ENCODE measurements at regions not wholly inside any gene's neighbourhood (a gene's known extent, or its start where the extent isn't known, plus 50 kb on each side); places are given as distances from the start of the nearest gene placed in this dataset.

DNA sequence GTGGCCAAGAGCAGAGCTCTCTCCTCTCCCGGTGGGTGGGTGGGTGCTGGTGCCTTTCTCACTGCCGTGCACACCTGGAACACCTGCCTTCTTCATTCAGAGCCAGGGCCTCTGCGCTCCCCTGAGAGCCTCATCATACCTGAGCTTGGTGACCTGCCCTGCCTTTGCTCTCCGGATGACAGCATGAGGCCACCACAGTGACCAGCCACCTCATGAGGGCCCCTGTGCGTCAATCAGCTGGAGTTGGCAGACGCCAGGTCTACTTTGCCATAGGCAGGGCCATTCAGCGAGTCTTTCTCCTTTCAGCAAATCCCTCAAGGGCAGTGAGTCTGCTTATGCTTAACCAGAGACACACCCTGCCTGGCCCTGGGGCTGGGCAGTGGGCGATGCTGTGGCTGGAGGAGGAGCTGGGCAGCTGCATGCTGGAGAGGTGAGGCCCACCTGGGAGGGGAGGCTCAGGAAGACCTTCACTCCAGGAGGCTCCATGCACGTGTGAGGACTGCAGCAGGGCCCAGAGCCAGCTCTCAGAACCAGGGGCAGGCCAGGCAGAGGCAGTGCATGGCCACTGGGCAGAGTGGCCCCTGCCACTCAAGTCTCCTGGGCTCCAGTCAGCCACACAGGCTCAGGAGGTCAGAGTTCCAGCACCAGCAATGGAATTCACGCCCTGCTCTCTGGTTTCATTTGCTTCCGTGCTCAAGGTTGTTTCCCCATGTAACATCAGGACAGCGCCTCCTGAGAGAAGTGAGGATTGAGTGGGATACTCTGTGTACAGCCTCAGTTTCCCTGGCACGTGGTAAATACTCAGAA lies 417.5 kb upstream of the MYT1L start:
- no peak for DNase-seq (ENCODE audit: low spot score in 2 of 2)
- TF ChIP-seq CTCF (IDR thresholded peaks at IDR 0.05): no peak
- intact Hi-C loops (cut with DNase I; ENCODE audit: low total_unique reads): no loop called here
- no peak overlapping the region for H3K4me3 ChIP-seq (ENCODE audit: low read depth, poor library complexity, severe bottlenecking)
- 67 to 76% methylated on average over 10 to 13 of the region's 13 CpGs for WGBS, 2 donors

DNA sequence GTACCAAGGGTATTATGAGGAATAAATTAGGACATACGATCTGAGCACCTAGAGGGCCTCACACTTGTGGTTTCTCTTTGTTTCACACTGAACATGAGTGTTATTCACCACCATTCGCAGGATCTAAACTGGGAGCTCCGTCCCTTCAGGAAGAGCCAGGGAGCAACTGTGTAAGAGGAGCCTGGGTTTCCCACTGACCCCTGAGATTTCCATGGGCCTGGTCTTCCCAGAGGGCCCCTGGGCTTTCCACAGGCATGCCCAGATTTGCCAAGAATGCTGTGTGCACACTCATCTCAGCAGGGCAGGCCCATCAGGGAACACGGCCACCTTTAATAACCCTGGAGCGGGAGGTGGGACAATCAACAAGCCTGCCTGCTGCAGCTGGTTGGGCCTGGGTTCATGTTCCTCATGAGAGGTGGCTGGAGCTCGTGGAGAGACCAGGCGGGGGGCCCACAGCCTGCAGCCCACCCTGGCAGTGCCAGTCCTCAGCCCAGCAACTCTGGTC lies 416.8 kb upstream of the MYT1L start:
- no peak for DNase-seq (ENCODE audit: low spot score in 2 of 2)
- 49 to 52% methylated on average over 7 of the region's 7 CpGs for WGBS, 2 donors
- intact Hi-C loops (cut with DNase I; ENCODE audit: low total_unique reads): no loop called here
- TF ChIP-seq CTCF (IDR thresholded peaks at IDR 0.05) (no peak), POLR2A (IDR thresholded peaks at IDR 0.05) (no peak)
- H3K4me3 ChIP-seq (ENCODE audit: low read depth, poor library complexity, severe bottlenecking): no peak overlapping the region

- intact Hi-C loops (cut with DNase I; ENCODE audit: low total_unique reads): no loop called here
- no peak for DNase-seq (ENCODE audit: low spot score in 2 of 2)
- no peak overlapping the region for H3K4me3 ChIP-seq (ENCODE audit: low read depth, poor library complexity, severe bottlenecking)
- WGBS, 2 donors: 83 to 92% methylated on average over 6 of the region's 6 CpGs
- TF ChIP-seq CTCF (IDR thresholded peaks at IDR 0.05) (no peak), POLR2A (IDR thresholded peaks at IDR 0.05) (no peak)
Observed at GRCh38 chr2:2746731-2747130, 415.7 kb upstream of the MYT1L start.

- TF ChIP-seq CTCF (IDR thresholded peaks at IDR 0.05) (no peak), POLR2A (IDR thresholded peaks at IDR 0.05) (no peak)
- H3K4me3 ChIP-seq (ENCODE audit: low read depth, poor library complexity, severe bottlenecking): no peak overlapping the region
- whole genome bisulfite sequencing, 2 donors: 93 to 94% methylated on average over 13 of the region's 13 CpGs
- no peak for DNase-seq (ENCODE audit: low spot score in 2 of 2)
- intact Hi-C loops (cut with DNase I; ENCODE audit: low total_unique reads): no loop called here
Observed at GRCh38 chr2:2744958-2745715, 414.1 kb upstream of the MYT1L start.

DNA sequence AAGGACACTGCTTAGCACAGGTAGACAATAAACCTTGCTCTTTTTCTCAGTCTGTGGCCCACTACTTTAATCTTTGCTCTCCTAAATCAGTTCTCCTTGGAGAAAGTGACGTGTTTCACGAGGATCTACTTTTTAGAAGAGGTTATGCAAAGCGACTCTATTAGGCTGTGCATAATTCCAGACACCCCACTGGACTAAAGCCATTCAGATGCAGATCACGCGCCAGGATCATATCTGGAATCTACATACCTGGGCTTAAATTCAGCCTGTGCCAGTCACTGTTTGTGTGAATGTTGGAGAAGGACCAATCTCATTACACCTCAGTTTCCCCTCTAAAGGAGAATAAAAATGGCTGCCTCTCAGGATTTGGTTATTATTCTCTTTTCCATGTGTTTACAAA lies 413.0 kb upstream of the MYT1L start:
- TF ChIP-seq CTCF (IDR thresholded peaks at IDR 0.05): no peak
- no peak for TF ChIP-seq POLR2A (IDR thresholded peaks at IDR 0.05)
- WGBS, 2 donors: 54 to 75% methylated on average over 5 of the region's 5 CpGs
- H3K4me3 ChIP-seq (ENCODE audit: low read depth, poor library complexity, severe bottlenecking): no peak overlapping the region
- intact Hi-C loops (cut with DNase I; ENCODE audit: low total_unique reads): no loop called here
- no peak for DNase-seq (ENCODE audit: low spot score in 2 of 2)

Data from lower leg skin (tissue), 4 donors.